ENCODE measurements at regions not wholly inside any gene's neighbourhood (a gene's known extent, or its start where the extent isn't known, plus 50 kb on each side); places are given as distances from the start of the nearest gene placed in this dataset.
"Not testable (repeated sequence)": the region's sequence is repeated elsewhere in the genome, so short reads cannot be mapped to it uniquely, and the experiment has no call there.

DNA sequence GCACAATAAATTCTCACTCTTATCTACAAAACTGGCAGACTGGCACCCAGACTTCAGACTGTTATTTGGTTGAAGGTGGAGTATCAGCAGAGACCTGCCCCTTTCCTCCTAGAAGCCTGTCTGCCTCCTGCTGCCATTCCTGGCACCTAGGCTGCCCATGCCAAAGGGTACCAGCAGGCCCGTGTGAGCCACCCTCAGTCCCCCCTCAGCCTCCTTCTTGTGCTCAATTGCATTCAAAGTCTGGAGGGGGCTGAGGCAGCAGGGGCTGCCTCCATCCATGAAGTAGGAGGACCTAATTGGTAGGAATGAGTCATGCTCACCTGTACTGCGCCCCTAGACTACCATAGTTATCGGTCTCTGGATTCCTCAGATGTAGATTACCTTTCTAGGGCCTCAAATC, 440.9 kb upstream of the GRM3 start:
- DNase-seq (ENCODE audit: low spot score) = no peak

DNA sequence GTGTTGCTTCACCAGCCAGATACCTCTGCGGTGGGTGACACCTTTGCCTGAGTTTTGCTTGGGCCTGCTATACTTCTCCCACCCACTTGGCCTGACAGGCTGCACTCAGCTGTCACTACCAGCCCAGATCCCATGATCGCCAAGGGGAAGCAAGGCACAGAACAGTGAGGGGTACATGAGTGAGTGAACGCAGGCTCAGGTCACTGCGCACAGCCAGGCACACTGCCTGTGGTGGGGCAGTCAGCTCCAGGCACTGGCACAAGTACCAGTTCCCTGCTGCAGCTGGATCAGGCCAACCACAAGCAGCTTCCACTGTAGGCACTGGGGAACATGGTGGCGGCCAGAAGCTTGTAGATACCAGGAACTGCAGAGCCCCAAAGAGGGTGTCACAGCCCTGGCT, 441.9 kb upstream of the GRM3 start:
- DNase-seq (ENCODE audit: low spot score) = no peak

DNA sequence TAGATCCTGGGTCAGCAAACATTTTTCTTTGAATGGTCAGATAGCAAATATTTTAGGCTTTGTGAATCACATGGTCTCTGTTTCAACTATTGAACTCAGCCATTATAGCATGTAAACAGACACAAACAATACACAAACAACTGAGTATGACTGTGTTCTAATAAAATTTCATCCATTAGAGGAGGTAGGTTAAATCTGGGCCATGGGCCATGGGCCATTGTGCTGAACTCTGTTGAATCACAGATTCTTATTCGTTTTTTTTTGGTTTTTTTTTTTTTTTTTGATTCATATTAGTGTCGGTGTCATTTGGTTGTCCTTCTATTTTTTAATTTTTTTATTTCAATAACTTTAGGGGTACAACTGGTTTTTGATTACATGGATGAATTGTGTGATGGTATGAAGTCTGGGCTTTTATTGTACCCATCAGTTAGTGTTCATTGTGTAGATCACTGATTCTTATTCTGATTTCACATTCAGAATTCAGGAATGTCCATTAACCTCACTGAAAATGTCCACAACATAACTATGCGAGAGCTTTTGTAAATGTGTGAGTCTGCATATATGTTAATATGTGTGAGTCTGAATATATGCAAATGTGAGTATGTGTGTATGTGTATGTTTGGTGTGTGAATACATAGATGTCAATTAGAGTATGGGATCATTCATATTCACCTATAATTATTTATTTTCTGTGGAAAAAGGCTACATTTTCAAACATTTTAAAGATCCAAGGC, 443.7 kb upstream of the GRM3 start:
- no peak for DNase-seq (ENCODE audit: low spot score)

DNA sequence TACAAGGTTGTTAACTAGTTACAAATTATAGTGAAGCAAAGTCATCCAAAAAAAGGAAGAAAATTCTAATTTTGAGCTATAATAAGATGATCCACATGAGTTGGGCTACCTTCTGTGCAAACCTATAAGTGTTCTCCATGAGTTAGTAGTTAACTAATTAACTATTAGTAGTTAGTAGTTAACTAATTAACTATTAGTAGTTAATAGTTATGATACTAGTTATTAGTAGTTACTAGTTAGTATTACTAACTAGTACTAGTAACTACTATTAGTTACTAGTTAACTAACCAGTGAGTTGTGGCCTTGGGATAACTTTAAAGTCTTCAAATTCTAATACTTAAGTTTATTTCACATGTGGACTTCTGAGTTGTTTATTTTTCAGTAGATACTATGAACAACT, 453.4 kb upstream of the GRM3 start:
- DNase-seq (ENCODE audit: low spot score) = no peak

DNA sequence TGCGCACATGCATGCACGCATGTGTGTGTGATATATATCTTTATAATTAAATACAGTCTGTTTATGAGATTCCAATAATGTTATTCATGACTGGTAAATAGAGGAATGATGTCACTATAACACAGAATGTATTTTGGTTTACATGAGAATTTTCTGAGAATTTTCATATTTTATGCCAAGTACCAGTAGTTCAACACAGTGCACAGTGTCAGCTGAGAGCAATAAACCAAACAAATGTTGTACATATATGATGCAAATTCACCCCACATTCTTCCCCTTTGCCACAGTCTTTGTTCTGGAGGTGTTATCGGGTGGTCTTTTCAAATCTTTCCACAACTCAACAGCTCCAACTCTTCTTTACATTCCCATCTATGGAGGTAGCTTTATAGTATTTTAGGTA, 462.2 kb upstream of the GRM3 start:
- DNase-seq (ENCODE audit: low spot score) = no peak

DNA sequence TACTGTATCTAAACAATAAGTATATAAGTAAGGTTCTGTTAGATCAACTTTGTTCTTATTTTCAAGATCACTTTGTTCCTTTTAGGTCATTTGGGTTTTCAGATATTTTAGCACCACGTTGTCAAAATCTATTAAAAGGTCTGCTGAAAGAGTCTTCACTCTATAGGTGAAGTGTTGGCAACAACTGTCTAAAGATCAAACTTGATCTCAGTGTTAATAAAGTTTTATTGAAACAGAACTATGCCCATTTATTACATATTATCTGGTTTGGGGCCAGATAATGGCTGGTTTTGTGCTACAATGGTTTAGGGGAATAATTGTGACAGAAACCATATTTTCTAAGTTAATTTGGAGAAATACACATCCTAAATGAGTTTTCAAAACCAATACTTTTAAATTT, 478.9 kb upstream of the GRM3 start:
- no peak for DNase-seq (ENCODE audit: low spot score)

DNA sequence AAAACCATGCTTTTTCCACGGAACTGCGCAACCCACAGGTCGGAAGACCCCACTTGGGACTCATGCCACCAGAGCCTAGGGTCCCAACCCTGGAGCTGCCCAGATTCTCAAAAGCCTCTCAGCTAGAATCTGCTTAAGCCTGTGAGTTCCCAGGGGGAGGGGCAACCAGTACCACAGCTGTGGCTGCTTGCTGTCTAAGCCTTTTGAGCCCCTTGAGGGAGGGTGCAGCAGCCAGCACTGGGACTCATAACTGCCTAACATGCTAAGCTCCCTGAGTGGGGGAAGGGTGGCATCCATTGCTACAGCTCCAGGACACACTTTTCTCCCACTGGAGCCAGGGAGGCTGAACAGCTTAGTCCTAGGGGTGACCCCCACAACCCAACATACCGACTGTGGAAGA, 485.6 kb upstream of the GRM3 start:
- no peak for DNase-seq (ENCODE audit: low spot score)

DNA sequence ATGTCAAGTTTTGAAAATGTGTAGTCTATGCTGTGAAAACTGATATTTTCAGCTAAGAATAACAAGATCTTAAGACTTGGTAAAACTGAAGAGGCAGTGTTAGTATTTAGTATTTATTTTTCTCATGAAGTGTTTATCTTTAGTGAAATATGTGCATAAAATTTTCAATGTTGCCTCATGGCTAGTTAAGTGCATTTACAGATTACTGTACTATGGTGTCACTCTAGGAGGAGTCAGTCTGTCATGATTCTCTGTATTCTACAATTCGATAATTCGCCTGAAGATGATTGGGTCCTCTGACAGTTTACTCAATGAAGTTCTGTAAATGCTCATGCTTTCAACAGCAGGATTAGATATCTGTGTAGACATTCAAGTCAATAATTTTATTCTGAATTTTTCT, 488.1 kb upstream of the GRM3 start:
- no peak for DNase-seq (ENCODE audit: low spot score)

DNA sequence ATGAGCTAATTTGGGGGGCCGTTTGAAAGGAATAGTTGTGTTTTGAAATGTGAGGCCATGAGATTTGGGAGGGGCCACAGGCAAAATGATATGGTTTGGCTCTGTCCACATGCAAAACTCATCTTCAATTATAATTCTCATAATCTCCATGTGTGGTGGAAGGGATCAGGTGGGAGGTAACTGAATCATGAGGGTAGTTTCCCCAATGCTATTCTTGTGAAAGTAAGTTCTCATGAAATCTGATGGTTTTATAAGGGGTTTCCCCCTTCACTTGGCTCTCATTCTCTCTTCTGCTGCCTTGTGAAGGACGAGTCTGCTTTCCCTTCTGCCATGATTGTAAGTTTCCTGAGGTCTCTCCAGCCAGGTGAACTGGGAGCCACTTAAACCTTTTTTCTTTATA, 490.8 kb upstream of the GRM3 start:
- DNase-seq (ENCODE audit: low spot score) = no peak

DNA sequence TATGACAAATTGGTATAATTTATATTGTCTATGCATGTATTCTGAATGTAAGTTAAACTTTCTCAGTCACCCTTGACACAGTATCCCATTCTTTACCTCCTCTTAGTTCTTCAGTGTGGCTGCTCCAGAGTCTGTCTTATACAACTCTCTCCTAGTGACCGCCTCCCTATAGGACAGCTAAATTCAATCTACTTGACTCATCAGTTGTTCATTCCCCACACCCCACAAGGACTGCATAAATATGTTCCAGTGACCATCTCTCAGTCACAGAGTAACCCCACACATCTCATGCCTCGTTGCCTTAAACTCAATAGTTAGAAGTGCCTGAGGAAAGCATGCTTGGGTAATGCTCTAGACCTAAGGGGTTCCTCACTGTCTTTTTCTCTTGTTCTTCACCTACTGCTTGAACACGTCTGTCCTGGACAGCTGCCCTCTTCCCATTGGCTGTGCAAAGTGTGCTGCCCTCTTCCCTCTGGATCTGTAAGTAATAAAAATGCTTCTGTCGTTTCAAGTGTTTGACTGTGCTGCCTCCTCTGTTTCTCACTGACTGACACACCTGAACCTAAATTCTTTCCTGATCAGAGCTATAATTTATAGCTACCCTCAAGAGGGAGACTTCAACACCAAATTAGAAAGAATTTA, 494.6 kb upstream of the GRM3 start:
- DNase-seq (ENCODE audit: low spot score) = no peak

DNA sequence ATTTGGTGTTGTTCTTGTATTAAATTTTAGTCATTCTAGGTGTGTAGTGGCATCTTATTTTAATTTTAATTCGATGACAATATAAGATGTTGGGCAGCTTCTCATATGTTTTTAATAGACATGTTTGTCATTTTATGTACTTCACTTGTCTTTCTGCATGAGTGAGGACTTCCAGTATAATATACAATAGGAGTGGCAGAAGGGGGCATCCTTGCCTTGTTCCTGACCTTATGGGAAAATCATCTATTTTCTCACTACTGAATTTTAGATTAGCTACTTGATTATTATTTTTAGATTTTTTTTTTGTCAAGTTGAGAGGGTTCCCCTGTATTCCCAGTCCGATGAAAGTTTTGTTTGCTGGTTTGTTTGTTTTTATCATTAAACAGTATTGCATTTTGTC, 495.2 kb upstream of the GRM3 start:
- DNase-seq (ENCODE audit: low spot score) = no peak

DNA sequence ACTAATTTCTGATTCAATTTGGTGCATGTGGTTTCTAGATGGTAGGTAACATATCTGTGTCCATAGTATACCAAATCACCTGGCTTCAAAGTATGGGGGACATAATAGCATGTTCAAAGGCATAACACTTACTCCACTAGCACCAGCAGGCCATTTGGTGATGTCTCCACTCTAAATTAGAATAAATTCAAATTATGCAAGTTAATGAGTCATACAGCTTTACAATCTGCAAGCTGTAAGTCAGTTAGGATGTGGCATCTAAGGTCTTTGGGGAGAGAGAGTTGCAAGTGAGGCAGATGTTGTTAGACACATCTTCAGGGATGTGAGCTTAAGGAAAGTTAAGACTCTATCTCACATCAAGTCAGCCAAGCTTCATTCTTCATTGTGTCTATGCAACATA, 506.4 kb upstream of the GRM3 start:
- DNase-seq (ENCODE audit: low spot score) = no peak

DNA sequence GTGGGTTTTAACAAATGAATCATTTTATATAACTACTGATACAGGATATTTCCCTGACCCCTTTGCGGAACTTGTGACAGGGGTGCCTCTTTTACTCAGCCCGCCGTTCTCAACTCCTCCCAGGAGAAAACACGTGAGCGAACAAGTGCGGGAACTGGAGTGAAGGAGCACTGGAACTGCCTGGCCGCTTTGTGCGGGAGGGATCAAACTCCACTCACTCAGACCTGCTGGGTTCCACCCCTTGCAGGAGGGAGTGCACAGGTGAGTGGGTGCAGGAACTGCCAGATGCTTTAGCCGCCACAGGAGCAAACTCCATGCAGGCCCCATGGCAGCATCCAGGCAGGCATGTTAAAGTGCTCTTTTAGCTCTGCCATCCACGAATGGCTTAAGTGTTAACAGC, 513.4 kb upstream of the GRM3 start:
- no peak for DNase-seq (ENCODE audit: low spot score)

DNA sequence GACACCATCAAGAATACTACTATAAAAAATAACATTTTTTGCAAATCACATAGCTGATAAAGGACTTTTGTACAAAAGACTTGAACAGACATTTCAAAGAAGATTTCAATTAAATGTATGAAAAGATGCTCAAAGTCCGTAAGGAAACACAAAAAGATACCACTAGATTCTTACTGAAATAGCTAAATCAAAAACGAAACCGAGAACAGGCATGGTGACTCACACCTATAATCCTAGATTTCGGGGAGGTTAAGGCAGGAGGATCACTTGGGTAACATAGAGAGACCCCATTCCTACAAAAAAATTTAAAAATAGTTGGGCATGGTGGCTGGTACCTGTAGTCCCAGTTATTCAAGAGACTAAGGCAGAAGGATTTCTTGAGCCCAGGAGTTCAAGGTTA, 520.2 kb upstream of the GRM3 start:
- no peak for DNase-seq (ENCODE audit: low spot score)

DNA sequence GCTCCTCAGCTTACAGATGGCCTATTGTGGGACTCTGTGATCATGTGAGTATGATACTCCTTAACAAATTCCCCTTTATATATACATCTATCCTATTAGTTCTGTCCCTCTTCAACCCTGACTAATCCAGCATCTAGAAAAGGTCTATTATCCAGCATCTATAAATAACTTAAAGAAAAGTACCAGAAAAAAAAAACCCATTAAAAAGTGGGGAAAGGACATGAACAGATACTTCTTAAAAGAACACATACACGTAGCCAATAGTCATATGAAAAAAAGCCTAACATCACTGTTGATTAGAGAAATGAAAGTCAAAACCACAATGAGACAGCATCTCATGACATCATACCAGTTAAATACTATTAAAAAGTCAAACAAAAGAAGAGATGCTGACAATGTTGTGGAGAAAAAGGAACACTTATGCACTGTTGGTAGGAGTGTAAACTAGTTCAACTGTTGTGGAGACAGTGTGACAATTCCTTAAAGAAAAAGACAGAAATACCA, 549.5 kb upstream of the GRM3 start:
- DNase-seq (ENCODE audit: low spot score) = no peak

DNA sequence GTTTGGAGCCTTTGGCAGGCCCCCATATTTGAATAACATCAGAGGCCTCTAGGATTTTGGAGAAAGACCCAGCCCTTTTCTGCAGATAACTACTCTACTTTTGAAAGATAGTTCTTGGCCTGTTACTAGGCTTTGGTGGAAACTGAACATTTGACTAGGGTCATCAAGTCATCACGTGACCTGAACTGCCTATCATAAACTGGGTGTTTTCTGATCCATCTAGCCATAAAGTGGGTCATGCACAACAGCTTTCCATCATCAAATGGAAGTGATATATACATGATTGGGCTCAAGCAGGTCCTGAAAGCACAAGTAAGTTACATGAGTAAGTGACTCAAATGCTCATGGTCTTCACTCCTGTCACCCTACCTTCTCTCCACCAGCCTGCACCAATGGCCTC, 552.3 kb upstream of the GRM3 start:
- no peak for DNase-seq (ENCODE audit: low spot score)

DNA sequence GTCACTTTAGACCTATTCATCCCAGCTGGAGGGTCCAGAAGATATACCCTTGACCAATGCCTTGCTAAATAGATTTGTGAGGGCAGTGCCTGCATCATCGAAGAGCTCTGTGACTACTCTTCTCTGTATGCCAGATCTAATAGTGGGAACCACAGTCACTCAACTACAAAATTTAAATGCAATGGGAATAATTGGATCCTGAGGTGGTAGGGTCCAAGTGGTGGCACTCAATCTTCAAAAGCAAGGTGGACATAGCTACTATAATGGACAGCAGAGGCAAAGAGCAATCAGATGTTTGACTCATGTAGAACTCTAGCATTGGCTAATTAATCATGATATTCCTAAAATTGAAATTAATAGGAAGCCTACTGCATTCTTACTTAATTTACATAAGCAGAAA, 554.3 kb upstream of the GRM3 start:
- DNase-seq (ENCODE audit: low spot score) = no peak

DNA sequence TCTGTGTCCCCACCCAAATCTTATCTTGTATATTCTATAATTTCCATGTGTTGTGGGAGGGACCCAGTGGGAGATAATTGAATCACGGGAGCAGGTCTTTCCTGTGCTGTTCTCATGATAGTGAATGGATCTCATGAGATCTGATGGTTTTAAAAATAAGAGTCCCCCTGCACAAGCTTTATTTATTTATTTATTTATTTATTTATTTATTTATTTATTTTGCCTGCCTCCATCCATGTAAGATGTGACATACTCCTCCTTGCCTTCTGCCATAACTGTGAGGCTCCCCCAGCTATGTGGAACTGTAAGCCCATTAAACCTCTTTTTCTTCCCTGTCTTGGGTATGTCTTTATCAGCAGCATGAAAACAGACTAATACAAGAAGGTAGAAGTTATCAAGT, 579.1 kb upstream of the GRM3 start:
- DNase-seq (ENCODE audit: low spot score) = not testable (repeated sequence)

DNA sequence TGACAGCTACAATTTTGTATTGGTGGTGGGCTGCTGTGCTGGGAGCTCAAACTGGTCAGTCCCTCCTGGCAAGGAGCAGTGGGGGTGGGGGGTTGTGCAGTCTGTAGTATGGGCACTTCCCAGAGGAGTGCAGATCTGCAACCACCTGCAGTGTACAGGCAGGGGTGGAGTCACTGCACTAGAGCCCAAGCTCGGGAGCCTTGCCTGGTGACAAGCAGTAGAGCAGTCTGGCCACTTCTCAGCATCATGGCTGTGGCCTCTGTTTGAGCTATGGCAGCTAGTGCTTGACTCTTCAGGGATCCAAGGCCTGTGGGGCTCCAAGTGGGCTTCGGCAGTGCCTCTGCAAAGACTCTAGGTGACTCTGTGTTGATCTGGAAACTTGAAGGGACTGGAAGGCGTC, 585.1 kb upstream of the GRM3 start:
- no peak for DNase-seq (ENCODE audit: low spot score)

DNA sequence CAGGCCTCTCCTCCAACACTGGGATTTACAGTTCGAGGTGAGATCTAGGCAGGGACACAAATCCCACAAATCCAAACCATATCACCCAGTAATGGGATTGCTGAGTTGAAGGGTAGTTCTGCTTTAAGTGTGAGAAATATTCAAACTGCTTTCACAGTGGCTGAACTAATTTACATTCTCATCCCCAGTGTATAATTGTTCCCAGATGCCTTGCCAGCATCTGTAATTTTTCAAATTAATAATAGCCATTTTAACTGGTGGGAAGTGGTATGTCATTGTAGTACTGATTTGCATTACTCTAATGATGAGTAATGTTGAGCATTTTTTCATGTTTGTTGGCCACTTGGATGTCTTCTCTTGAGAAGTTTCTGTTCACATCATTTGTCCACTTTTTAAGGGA, 592.8 kb upstream of the GRM3 start:
- DNase-seq (ENCODE audit: low spot score) = no peak

DNA sequence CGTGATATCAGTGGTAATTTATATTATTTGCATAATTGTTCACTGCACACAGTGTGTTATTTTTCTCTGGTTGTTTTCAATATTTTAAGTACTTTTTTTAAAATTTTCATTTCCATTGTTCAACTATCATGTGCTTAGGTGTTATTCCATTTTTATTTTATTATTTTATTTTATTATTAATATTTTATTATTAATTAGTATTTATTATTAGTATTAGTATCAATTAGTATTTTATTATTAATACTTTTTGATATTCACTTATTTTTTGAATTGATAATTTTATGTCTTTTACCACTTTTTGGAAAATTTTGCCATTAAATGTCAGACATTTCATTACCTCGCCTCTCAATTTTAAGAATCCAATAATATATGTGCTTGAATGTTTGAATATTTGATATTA, 593.8 kb upstream of the GRM3 start:
- DNase-seq (ENCODE audit: low spot score) = no peak

DNA sequence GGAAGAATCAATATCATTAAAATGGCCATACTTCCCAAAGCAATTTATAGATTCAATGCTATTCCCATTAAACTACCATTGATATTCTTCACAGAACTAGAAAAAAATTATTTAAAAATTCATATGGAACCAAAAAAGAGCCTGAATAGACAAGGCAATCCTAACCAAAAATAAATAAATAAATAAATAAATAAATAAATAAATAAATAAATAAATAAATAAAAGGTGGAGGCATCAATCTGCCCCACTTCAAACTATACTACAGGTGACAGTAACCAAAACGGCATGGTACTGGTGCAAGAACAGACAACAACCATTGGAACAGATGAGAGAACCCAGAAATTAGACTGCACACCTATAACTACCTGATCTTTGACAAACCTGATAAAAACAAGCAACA, 598.5 kb upstream of the GRM3 start:
- not testable (repeated sequence) for DNase-seq (ENCODE audit: low spot score)

DNA sequence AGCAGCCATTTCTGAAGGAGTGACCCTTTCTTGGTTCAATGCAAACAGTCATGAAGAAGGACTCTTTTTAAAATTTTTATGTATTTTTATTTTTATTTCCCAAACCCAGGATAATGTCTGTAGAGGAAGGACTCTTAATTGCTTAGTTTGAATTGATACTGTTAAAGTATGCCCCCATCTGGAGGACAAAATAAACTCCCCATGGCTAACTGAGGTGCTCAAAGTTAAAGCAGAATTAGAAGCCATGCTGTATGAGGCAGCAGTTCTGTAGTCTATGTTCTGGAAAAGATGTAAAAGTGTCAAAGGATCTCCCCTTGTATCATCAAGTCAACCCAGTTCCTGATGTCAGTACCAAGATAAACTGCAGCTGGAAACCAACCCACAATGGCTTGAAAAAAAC, 617.9 kb upstream of the GRM3 start:
- no peak for DNase-seq (ENCODE audit: low spot score)

DNA sequence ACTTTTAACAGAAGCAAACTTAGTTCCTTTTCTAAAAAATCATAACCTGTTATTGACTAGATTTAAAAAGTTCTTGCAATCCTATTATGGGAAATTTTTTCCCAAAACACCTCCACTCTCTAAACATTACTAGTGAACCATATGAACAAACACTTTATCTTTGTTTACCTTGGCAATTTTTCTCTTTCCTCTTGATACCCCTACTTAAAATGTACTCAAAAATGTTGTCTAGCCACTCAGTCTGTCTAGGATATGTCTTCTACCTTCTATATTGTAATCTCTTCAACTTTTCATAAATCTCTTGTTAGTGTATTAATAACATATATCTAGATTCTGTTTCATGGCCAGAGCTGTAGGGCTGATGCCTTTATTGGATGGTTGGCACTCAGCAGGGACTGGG, 630.0 kb upstream of the GRM3 start:
- no peak for DNase-seq (ENCODE audit: low spot score)
